ENCODE measurements at regions not wholly inside any gene's neighbourhood (a gene's known extent, or its start where the extent isn't known, plus 50 kb on each side); places are given as distances from the start of the nearest gene placed in this dataset.

- Histone ChIP-seq H3K36me3 (no peaks in the 10 kb centered on the region), H3K27ac (no peak overlapping the region), H3K9me3 (no peaks in the 10 kb centered on the region), H3K4me3 (no peak overlapping the region), H3K4me1 (no peaks in the 10 kb centered on the region), H3K27me3 (no peaks in the 10 kb centered on the region)
- WGBS, 2 donors: 93 to 95% methylated on average over 2 of the region's 2 CpGs
- TF ChIP-seq EP300 (IDR thresholded peaks at IDR 0.05) (no peak), CTCF (IDR thresholded peaks at IDR 0.05) (no peak), POLR2AphosphoS5 (IDR thresholded peaks at IDR 0.05) (no peak)
- ATAC-seq (ENCODE audit: low FRiP score in 2 of 2) (no peak), DNase-seq (no peak)
Measured at GRCh38 chr6:145081677-145082076, 653.6 kb downstream of the EPM2A start.

GRCh38 chr6:145082359-145082758, 653.0 kb downstream of the EPM2A start:
- no peak overlapping the region for H3K27ac ChIP-seq
- no peak for ATAC-seq (ENCODE audit: low FRiP score in 2 of 2)
- no peak for DNase-seq
- H3K9me3 ChIP-seq: no peaks in the 10 kb centered on the region
- 90 to 93% methylated on average over 4 of the region's 4 CpGs for WGBS, 2 donors
- H3K27me3 ChIP-seq: no peaks in the 10 kb centered on the region
- no peaks in the 10 kb centered on the region for H3K4me1 ChIP-seq
- H3K36me3 ChIP-seq: no peaks in the 10 kb centered on the region
- no peak for TF ChIP-seq POLR2AphosphoS5 (IDR thresholded peaks at IDR 0.05)
- TF ChIP-seq CTCF (IDR thresholded peaks at IDR 0.05): no peak
- TF ChIP-seq EP300 (IDR thresholded peaks at IDR 0.05): no peak
- TF ChIP-seq POLR2A (IDR thresholded peaks at IDR 0.05): no peak
- no peak overlapping the region for H3K4me3 ChIP-seq

GRCh38 chr6:145086197-145086596, 649.1 kb downstream of the EPM2A start:
- no peaks in the 10 kb centered on the region for H3K4me1 ChIP-seq
- no peak for DNase-seq
- no peak overlapping the region for H3K4me3 ChIP-seq
- no peaks in the 10 kb centered on the region for H3K36me3 ChIP-seq
- no peak overlapping the region for H3K27ac ChIP-seq
- no peak for ATAC-seq (ENCODE audit: low FRiP score in 2 of 2)
- TF ChIP-seq POLR2A (IDR thresholded peaks at IDR 0.05) (no peak), POLR2AphosphoS5 (IDR thresholded peaks at IDR 0.05) (no peak), CTCF (IDR thresholded peaks at IDR 0.05) (no peak), EP300 (IDR thresholded peaks at IDR 0.05) (no peak)
- no peaks in the 10 kb centered on the region for H3K27me3 ChIP-seq
- no peaks in the 10 kb centered on the region for H3K9me3 ChIP-seq
- WGBS, 2 donors: 48 to 64% methylated on average over 3 of the region's 3 CpGs

GRCh38 chr6:145087034-145087433, 648.3 kb downstream of the EPM2A start:
- no peak for ATAC-seq (ENCODE audit: low FRiP score in 2 of 2)
- H3K4me1 ChIP-seq: no peaks in the 10 kb centered on the region
- no peak overlapping the region for H3K27ac ChIP-seq
- DNase-seq: no peak
- no peaks in the 10 kb centered on the region for H3K36me3 ChIP-seq
- no peaks in the 10 kb centered on the region for H3K27me3 ChIP-seq
- no peak for TF ChIP-seq CTCF (IDR thresholded peaks at IDR 0.05)
- no peak for TF ChIP-seq EP300 (IDR thresholded peaks at IDR 0.05)
- TF ChIP-seq POLR2A (IDR thresholded peaks at IDR 0.05): no peak
- no peak for TF ChIP-seq POLR2AphosphoS5 (IDR thresholded peaks at IDR 0.05)
- no peak overlapping the region for H3K4me3 ChIP-seq
- H3K9me3 ChIP-seq: no peaks in the 10 kb centered on the region
- 71 to 82% methylated on average over 3 of the region's 3 CpGs for WGBS, 2 donors

GRCh38 chr6:145090801-145091585, 644.3 kb downstream of the EPM2A start:
- H3K4me3 ChIP-seq: no peak overlapping the region
- WGBS, 2 donors: 74 to 80% methylated on average over 4 of the region's 4 CpGs
- no peak for TF ChIP-seq CTCF (IDR thresholded peaks at IDR 0.05)
- TF ChIP-seq POLR2A (IDR thresholded peaks at IDR 0.05): no peak
- TF ChIP-seq POLR2AphosphoS5 (IDR thresholded peaks at IDR 0.05): no peak
- no peak for TF ChIP-seq EP300 (IDR thresholded peaks at IDR 0.05)
- H3K9me3 ChIP-seq: no peaks in the 10 kb centered on the region
- no peaks in the 10 kb centered on the region for H3K27me3 ChIP-seq
- ATAC-seq (ENCODE audit: low FRiP score in 2 of 2) (no peak), DNase-seq (no peak)
- H3K36me3 ChIP-seq: no peaks in the 10 kb centered on the region
- H3K4me1 ChIP-seq: no peaks in the 10 kb centered on the region
- no peak overlapping the region for H3K27ac ChIP-seq

All from upper lobe of left lung (tissue), 6 donors.